ENCODE measurements at regions not wholly inside any gene's neighbourhood (a gene's known extent, or its start where the extent isn't known, plus 50 kb on each side); places are given as distances from the start of the nearest gene placed in this dataset.

DNA sequence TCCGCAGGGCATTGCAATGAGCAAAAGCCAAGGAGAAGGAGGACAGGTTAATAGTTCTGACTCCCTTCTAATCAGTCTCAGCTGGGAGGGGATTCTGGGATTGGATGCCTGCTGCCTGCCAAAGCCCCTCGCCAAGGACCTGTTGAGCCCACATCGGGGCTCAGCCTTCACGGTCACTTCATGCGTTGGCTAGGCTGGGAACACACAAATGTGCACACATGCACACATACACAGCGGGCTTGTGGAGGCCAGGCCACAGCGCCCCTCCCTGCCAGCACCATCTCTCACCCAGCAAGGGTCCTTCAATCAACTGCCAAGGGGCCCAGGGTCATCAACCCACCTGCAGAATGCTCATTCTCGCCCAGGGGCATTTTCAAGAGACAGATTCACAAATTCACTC lies 113.9 kb downstream of the C5orf15 start:
- DNase-seq (ENCODE audit: low read depth) = no peak

DNA sequence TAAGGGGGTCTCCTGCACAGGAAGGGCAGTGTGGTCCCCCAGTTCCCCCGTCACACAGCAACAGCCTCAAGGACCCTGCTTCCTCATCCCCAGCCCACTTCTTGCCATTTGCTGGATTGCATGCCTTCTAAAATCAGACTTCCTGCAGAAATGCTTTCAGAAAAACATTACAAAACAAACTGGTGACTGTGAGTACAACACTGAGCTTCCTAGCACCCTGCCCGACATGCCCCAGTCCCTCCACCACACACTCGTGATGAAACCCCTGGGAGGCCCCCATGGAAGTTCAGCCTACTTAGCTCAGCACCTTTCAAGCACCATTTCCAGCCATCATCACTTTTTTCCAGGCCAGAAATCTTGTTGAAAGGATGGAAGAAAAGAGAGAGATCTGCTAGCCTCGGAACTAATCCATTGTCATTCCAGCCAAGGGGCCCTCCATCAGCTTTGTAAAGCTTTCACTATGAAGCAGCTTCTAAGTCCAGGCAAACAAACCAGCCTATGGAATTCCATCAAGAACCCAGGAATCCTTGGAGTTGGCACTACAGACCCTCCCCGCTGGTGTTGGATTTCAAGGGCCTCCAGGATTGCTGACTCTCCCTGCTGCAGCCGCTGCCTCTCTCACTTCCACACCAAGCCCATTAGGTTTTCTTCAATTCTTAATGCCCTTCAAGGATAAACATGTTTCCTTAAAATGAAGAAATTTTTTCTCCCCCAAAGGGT lies 114.6 kb downstream of the C5orf15 start:
- DNase-seq (ENCODE audit: low read depth) = no peak

DNA sequence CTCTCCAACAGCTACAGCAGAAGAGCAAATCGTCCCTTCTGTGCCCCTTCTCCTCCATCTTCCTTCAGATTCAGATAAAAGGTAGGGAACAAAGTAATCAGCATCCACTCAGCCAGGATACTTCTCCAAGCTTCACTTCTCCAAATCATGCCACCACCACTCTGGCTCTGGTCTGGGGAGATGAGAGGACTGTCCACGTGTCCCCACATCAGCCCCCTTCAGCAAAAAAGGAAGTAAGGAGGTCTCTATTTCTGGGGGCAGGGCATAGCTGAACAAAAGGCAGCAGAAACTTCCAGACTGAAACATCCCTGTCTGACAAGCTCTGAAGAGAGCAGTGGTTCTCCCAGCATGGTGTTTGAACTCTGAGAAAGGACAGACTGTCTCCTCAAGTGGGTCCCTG lies 116.9 kb downstream of the C5orf15 start:
- no peak for DNase-seq (ENCODE audit: low read depth)

- DNase-seq (ENCODE audit: low read depth) = no peak
These were observed 117.6 kb downstream of the C5orf15 start for GRCh38 chr5:133850811-133851210.

- no peak for DNase-seq (ENCODE audit: low read depth)
These were observed 119.3 kb downstream of the C5orf15 start for GRCh38 chr5:133849116-133849515.

- DNase-seq (ENCODE audit: low read depth) = no peak
These were observed 120.0 kb downstream of the C5orf15 start for GRCh38 chr5:133848341-133848811.

DNA sequence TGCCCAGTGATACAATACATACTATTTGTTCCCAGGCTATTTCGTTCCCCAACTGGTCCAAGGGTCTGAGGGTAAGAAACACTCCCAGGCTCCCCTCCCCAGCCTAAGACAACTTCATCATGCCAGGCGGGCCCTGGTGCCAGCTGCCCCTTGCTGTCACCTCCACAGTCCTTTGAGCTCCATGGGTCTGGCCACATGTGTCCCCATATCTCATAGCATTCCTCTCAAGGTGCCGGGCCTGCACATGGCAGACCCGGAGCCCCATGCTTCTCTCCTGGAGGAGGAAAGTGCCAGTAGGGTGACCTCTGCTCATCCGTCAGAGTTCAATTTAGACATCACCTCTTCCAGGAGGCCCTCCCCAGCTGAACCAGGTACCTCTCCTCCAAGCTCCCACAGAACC lies 120.5 kb downstream of the C5orf15 start:
- no peak for DNase-seq (ENCODE audit: low read depth)

DNA sequence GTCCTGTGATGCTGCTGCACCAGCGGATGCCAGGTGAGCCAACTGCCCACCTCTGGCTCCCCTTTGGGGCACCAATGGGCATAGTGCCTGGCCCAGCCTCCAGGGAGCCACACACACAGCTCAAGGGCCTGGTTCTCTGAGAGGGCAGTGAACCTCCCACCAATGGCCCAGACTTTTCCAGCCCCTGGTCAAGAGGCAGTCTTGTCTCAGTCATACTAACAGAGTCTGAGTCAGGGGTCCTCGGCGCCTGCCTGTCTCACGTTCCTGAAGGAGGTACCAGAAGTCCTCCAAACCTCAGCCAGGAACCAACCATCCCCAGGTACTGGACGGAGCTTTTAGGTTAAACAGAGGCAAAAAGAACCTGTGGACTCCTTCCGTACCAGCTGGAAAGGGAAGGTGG lies 121.1 kb downstream of the C5orf15 start:
- no peak for DNase-seq (ENCODE audit: low read depth)

GRCh38 chr5:133846478-133847226 lies 121.8 kb downstream of the C5orf15 start:
- no peak for DNase-seq (ENCODE audit: low read depth)

DNA sequence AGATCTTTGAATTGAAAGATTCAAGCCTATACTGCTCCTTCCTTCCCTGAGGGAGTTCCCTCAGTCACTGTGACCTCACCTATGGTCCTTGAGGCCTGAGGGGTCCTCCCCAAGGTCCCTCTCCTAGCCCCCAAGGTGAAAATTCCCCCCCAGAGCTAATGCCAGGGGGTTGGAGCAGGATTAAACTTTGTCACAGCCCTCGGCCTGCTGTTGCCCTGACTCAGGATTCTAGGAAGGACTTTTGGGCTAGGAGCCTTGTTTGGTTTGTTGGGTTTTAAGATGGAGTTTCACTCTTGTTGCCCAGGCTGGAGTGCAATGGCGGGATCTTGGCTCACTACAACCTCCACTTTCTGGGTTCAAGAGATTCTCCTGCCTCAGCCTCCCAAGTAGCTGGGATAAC lies 123.2 kb downstream of the C5orf15 start:
- no peak for DNase-seq (ENCODE audit: low read depth)

GRCh38 chr5:133844836-133845235 lies 123.6 kb downstream of the C5orf15 start:
- DNase-seq (ENCODE audit: low read depth) = no peak

DNA sequence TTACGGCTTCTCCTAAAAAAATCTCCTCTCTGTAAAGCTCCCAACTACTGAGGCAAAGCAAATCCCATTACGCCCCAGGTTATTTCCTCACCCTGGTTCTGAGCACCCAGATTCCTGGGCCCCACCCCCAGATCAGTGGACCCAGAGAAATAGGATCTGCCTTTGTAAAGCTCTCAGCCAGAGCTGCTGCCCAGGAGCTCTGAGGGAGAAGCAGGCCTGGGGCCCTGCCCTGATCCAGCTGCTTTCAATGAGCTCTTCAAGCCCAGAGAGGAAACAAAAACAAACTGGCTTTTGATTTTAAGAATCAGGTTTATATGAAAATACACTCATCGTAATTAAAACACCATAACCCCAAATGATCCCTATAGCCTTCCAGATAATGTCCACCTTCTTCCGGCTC lies 124.5 kb downstream of the C5orf15 start:
- no peak for DNase-seq (ENCODE audit: low read depth)

GRCh38 chr5:133842846-133843611 lies 125.4 kb downstream of the C5orf15 start:
- DNase-seq (ENCODE audit: low read depth) = no peak

DNA sequence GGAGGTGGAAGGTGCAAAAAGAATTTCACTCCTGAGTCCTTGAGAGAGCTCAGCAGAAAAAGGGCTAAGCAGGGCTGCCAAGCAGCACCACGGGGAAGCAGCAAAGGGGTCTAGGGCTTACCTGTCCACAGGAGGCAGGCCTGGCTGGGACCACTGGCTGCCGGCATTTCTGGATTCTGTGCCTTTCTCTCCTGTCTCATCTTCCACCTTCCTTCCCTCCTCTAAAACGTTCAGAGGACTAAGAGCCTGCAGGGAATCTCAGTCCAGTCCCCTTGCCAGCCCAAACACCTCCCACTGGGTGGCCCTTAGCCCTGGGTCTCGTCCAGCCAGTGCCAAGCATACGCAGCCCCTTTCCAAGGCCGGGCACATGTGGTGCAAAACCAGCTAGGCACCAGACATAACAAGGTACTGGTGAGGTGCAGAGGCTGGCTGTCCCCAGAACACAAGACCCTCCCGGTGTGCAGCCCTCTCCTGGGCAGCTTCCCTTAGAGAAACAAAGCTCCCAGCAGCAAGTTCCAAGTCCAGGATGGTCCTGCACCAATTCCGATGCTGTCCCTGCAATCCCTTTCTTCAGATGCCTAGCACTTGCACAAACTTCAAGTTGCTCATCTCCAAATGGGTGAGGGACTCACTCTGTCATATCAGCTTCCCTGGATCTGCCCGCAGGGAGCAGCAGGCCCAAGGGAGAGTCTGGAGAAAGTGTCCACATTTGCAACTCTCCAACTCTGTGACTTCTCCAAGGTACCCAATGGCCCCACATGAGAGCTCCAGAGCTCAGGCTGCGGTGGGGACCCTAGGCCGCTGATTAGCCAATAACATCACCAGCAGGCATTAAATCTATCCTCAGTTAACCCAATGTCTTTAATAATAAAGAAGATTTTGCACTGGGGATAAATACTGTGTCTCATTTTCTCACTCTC lies 126.3 kb downstream of the C5orf15 start:
- DNase-seq (ENCODE audit: low read depth) = no peak

DNA sequence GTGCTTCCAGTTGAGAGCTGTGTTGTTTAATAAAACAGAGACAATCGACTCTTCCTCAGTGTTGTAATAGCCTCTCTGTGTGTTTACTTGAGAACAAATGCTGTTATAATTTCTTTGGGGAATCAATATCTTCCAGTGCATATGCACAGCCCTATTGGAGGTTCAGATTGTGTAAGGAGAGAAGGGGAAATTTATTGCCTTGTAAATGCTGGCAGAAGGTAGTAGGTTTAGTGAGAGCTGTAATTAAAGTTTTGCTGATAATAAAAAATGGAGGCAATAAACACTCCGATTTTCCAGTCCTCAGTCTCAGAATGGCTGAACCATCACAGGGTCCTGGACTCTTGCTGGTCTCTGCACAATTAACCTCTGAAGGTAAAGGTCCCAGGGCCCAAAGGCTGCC lies 128.3 kb downstream of the C5orf15 start:
- DNase-seq (ENCODE audit: low read depth) = no peak

- no peak for DNase-seq (ENCODE audit: low read depth)
These were observed 128.7 kb downstream of the C5orf15 start for GRCh38 chr5:133839721-133840120.

- DNase-seq (ENCODE audit: low read depth) = no peak
These were observed 129.3 kb downstream of the C5orf15 start for GRCh38 chr5:133839090-133839489.

DNA sequence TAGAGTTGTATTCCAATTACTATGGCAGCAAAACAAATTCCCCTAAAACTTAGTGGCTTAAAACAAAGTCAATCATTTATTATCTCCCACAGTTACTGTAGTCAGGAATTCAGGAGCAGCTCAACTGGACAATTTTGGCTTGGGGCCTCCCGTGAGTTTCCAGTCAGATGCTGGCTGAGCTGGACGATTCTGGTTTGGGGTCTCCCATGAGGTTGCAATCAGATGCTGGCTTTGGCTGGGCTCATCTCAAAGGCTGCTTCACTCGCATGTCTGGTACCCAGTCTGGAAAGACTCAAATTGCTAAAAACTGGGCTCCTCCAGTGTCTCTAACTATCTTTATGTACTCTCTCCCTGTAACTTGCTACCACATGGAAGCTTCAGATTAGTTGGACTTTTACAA lies 130.1 kb downstream of the C5orf15 start:
- no peak for DNase-seq (ENCODE audit: low read depth)

- no peak for DNase-seq (ENCODE audit: low read depth)
These were observed 136.8 kb downstream of the C5orf15 start for GRCh38 chr5:133831491-133832224.

DNA sequence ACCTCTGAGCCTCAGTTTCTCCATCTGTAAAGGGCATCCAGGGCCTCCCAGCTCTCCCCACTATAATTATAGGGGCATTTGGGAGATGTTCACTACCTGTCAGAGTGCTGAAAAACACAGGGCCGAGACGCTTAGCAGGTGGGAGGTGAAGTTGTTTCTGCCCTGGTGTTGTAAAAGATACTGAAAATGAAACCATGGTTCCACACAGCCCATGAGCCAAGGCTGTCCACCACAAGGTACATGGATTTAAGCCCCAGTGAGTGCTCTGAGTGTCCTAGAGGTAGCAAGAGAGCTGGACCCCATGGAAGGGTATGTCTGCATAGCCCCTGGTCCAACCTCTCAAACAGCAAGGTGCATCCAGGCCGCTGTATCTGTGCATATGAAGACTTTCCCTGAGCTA lies 137.5 kb downstream of the C5orf15 start:
- DNase-seq (ENCODE audit: low read depth) = no peak

DNA sequence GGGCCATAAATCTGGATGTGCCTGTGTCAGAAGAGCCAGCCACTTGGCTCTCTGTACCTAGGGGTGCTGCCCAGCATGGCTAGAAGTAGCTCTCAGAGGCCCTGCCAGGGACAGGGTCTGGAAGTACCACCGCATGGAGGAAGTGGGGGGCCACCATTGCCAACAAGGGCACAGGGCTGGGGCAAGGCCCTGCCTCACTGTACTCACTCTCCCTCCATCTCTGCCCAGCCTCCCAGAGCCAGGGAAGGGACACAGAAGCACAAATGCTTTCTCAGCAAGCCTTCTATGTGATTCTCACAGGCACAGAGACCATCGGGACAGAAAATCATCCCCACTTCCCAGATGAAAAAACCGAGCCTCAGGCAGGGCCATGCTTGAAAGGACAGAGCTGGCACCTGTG lies 138.1 kb downstream of the C5orf15 start:
- DNase-seq (ENCODE audit: low read depth) = no peak
